ENCODE measurements at regions not wholly inside any gene's neighbourhood (a gene's known extent, or its start where the extent isn't known, plus 50 kb on each side); places are given as distances from the start of the nearest gene placed in this dataset.

DNA sequence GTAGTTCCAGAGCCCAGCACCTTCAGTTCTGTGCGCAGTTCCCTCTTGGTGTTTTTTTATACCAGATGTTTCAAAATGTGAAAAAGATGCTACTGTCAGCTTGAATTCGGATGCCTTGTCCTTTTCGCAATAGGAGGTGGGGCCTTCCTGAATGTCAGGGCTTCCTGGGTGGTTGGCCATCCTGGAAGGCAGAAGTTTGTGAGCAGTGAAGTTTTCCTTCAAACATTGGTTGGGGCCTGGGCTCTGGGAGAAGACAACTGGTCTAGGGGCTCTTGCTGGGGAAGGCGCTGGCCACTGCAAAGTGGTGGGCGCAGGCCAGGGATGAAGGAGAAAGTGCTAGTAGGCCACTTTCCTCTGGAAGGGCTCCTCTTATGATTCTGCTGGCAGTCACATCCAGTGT is 56.8 kb upstream of the JAZF1 start:
- Histone ChIP-seq H3K27ac (ENCODE audit: control insufficient read depth, insufficient read depth, low read length) (no peak overlapping the region), H3K27me3 (ENCODE audit: control insufficient read depth, extremely low read depth, insufficient read depth, low read length) (no peaks in the 10 kb centered on the region), H2AFZ (ENCODE audit: control insufficient read depth, low read length) (no peak overlapping the region), H3K9me1 (ENCODE audit: control insufficient read depth, extremely low read depth, insufficient read depth, low read length) (no peaks in the 10 kb centered on the region), H3K36me3 (ENCODE audit: control insufficient read depth in 2 of 2, extremely low read depth in 1 of 2, insufficient read depth in 2 of 2, low read length in 2 of 2) (no peaks in the 10 kb centered on the region), H4K20me1 (ENCODE audit: control insufficient read depth, extremely low read depth, insufficient read depth, low read length) (no peaks in the 10 kb centered on the region), H3K4me3 (ENCODE audit: control insufficient read depth in 2 of 3, extremely low read depth in 1 of 3, insufficient read depth in 2 of 3, low read depth in 1 of 3, low read length in 3 of 3) (no peak overlapping the region), H3K9ac (ENCODE audit: control insufficient read depth, extremely low read depth, insufficient read depth, low read length) (no peak overlapping the region), H3K79me2 (ENCODE audit: control insufficient read depth, insufficient read depth, low read length) (no peaks in the 10 kb centered on the region), H3K4me2 (ENCODE audit: control insufficient read depth, extremely low read depth, insufficient read depth, low read depth, low read length) (no peak overlapping the region), H3K9me3 (ENCODE audit: control insufficient read depth, low read depth, low read length) (no peaks in the 10 kb centered on the region), H3K4me1 (ENCODE audit: control insufficient read depth, extremely low read depth, insufficient read depth, low read length) (no peaks in the 10 kb centered on the region)
- FAIRE-seq (no peak), DNase-seq (ENCODE audit: low read depth, low spot score) (no peak)
- dilution Hi-C loops (cut with MboI; ENCODE audit: extremely low pct_ligation_motif_present, low sequenced_read_pairs), result no loop called here
- no peak for TF ChIP-seq CTCF (optimal IDR thresholded peaks at IDR 0.05 in 1 of 3, IDR thresholded peaks at IDR 0.05 in 1 of 3, conservative IDR thresholded peaks at IDR 0.05 in 1 of 3; ENCODE audit: extremely low read depth in 1 of 3, insufficient read depth in 2 of 3, low read length in 3 of 3)
- no peak for TF ChIP-seq EZH2 (IDR thresholded peaks at IDR 0.05; ENCODE audit: low read length)

GRCh38 chr7:28239823-28240204 is 59.2 kb upstream of the JAZF1 start:
- H3K4me1 ChIP-seq (ENCODE audit: control insufficient read depth, extremely low read depth, insufficient read depth, low read length), result no peaks in the 10 kb centered on the region
- H4K20me1 ChIP-seq (ENCODE audit: control insufficient read depth, extremely low read depth, insufficient read depth, low read length), result no peaks in the 10 kb centered on the region
- FAIRE-seq (no peak), DNase-seq (ENCODE audit: low read depth, low spot score) (no peak)
- no peak overlapping the region for H2AFZ ChIP-seq (ENCODE audit: control insufficient read depth, low read length)
- no peak overlapping the region for H3K9ac ChIP-seq (ENCODE audit: control insufficient read depth, extremely low read depth, insufficient read depth, low read length)
- H3K36me3 ChIP-seq (ENCODE audit: control insufficient read depth in 2 of 2, extremely low read depth in 1 of 2, insufficient read depth in 2 of 2, low read length in 2 of 2), result no peaks in the 10 kb centered on the region
- no peak overlapping the region for H3K4me2 ChIP-seq (ENCODE audit: control insufficient read depth, extremely low read depth, insufficient read depth, low read depth, low read length)
- H3K79me2 ChIP-seq (ENCODE audit: control insufficient read depth, insufficient read depth, low read length), result no peaks in the 10 kb centered on the region
- H3K4me3 ChIP-seq (ENCODE audit: control insufficient read depth in 2 of 3, extremely low read depth in 1 of 3, insufficient read depth in 2 of 3, low read depth in 1 of 3, low read length in 3 of 3), result no peak overlapping the region
- no peaks in the 10 kb centered on the region for H3K9me3 ChIP-seq (ENCODE audit: control insufficient read depth, low read depth, low read length)
- dilution Hi-C loops (cut with MboI; ENCODE audit: extremely low pct_ligation_motif_present, low sequenced_read_pairs), result no loop called here
- no peaks in the 10 kb centered on the region for H3K9me1 ChIP-seq (ENCODE audit: control insufficient read depth, extremely low read depth, insufficient read depth, low read length)
- no peaks in the 10 kb centered on the region for H3K27me3 ChIP-seq (ENCODE audit: control insufficient read depth, extremely low read depth, insufficient read depth, low read length)
- TF ChIP-seq EZH2 (IDR thresholded peaks at IDR 0.05; ENCODE audit: low read length), result no peak
- no peak for TF ChIP-seq CTCF (optimal IDR thresholded peaks at IDR 0.05 in 1 of 3, IDR thresholded peaks at IDR 0.05 in 1 of 3, conservative IDR thresholded peaks at IDR 0.05 in 1 of 3; ENCODE audit: extremely low read depth in 1 of 3, insufficient read depth in 2 of 3, low read length in 3 of 3)
- H3K27ac ChIP-seq (ENCODE audit: control insufficient read depth, insufficient read depth, low read length), result no peak overlapping the region

Measured in keratinocyte (primary cell).